ENCODE measurements at regions not wholly inside any gene's neighbourhood (a gene's known extent, or its start where the extent isn't known, plus 50 kb on each side); places are given as distances from the start of the nearest gene placed in this dataset.

DNA sequence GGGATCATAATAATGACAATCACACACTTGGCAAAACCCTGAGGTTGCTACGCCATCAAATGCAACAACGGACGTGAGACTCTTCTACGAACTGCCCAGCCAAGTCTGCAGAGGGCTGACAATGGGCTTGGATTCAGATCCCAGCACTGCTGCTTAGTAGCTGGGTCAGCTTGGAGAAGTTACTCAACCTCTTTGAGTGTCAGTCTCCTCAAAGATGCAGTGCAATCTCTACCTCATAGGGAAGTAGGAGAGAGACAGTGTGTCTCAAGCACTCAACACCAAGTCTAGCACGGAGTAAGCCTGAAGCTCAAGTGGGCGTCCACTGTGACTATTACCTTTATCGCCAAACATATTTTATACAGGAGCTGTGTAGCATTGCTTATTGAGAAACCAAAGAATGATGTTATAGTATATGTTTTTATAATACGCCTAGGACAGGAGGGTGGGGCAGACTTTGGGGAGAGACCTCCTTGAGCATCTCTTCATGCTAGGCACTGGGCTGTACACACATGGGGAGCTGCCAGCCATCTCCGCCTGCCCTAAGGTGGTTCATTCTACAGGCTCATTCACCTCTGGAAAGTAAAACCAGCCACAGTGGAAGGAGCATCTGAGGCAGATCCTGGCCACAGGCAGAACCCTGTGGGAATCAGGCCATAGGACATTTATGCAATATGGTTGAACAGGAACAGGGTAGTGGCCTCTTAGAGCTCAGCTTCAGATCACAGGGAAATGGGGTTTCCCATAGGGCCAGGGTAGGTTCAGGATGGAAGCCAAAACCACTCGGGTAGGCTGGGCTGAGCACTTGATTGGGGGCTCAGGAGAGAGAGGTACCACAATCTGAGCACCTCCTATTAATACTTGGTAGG lies 160.2 kb downstream of the MRPL14 start:
- Histone ChIP-seq H3K27me3 (no peaks in the 10 kb centered on the region), H3K27ac (no peak overlapping the region), H3K4me3 (no peak overlapping the region), H3K4me1 (peaks cover 2 to 13% of the 10 kb centered on the region in 2 donors), H3K36me3 (no peaks in the 10 kb centered on the region), H3K9me3 (no peaks in the 10 kb centered on the region)
- no peak for TF ChIP-seq POLR2A (IDR thresholded peaks at IDR 0.05)
- TF ChIP-seq POLR2AphosphoS5 (IDR thresholded peaks at IDR 0.05), result no peak
- TF ChIP-seq, protein P1, sequence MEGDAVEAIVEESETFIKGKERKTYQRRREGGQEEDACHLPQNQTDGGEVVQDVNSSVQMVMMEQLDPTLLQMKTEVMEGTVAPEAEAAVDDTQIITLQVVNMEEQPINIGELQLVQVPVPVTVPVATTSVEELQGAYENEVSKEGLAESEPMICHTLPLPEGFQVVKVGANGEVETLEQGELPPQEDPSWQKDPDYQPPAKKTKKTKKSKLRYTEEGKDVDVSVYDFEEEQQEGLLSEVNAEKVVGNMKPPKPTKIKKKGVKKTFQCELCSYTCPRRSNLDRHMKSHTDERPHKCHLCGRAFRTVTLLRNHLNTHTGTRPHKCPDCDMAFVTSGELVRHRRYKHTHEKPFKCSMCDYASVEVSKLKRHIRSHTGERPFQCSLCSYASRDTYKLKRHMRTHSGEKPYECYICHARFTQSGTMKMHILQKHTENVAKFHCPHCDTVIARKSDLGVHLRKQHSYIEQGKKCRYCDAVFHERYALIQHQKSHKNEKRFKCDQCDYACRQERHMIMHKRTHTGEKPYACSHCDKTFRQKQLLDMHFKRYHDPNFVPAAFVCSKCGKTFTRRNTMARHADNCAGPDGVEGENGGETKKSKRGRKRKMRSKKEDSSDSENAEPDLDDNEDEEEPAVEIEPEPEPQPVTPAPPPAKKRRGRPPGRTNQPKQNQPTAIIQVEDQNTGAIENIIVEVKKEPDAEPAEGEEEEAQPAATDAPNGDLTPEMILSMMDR (IDR thresholded peaks at IDR 0.05), result no peak
- intact Hi-C loops (cut with DNase I; ENCODE audit: low total_unique reads), result no loop called here
- DNase-seq (ENCODE audit: low spot score in 2 of 2), result peak in 1 of 2 donors; percentile 3

DNA sequence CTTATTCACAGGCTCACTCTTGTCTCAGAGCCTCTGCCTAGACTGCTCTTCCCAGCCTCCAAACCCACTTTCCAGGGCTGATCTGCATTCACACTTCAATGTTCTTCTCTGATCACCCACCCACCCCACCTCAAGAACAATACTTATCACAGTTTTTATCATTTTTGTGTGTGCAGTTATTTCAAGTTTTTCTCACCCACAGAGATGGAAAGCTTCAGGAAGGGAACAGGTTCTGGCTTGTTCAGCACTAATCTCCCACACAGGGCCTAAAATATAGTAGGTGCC lies 160.9 kb downstream of the MRPL14 start:
- DNase-seq (ENCODE audit: low spot score in 2 of 2), result no peak
- Histone ChIP-seq H3K27ac (no peak overlapping the region), H3K36me3 (no peaks in the 10 kb centered on the region), H3K9me3 (no peaks in the 10 kb centered on the region), H3K27me3 (no peaks in the 10 kb centered on the region), H3K4me3 (no peak overlapping the region), H3K4me1 (peaks cover 0 to 5% of the 10 kb centered on the region in 2 donors)
- intact Hi-C loops (cut with DNase I; ENCODE audit: low total_unique reads), result no loop called here
- TF ChIP-seq, protein P1 (IDR thresholded peaks at IDR 0.05), result no peak
- no peak for TF ChIP-seq POLR2AphosphoS5 (IDR thresholded peaks at IDR 0.05)
- TF ChIP-seq POLR2A (IDR thresholded peaks at IDR 0.05), result no peak

DNA sequence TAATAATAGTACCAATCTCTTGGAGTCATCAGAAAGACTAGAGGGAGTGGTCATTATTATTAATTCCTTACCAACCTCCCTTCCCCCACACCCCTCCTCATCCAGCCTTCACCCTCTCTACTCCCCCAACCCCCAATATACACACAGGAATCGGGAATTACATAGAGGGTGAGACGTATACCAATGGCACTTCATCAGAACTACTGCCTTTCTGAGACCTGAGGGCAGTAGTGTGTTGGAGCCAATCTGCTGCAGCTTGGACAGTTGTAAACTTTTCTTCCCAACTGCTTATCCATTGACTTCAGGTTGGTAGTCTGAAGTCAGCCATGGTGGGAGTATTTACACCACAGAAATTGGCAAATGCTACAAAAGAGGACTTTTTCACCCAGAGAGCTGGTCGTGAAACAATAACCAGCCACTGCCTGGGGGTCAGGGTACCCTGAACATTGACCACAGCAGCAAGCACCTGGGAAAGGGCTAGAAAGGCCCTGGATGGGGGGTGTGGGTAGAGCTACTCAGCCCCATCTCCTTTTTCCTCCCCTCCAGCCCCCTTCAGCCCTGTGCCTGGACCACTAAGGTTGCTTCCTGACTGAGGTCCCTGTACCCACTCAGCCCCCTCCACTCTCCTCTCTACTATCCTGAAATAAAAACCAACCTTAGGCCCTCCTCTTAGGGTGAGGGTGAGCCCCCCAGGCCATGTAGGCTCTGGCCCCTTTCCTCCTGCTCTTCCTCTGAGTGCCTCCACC lies 161.5 kb downstream of the MRPL14 start:
- Histone ChIP-seq H3K27me3 (no peaks in the 10 kb centered on the region), H3K36me3 (no peaks in the 10 kb centered on the region), H3K27ac (no peak overlapping the region), H3K4me3 (no peak overlapping the region), H3K9me3 (no peaks in the 10 kb centered on the region), H3K4me1 (peaks cover 0 to under 1% of the 10 kb centered on the region in 2 donors)
- no peak for TF ChIP-seq POLR2A (IDR thresholded peaks at IDR 0.05)
- TF ChIP-seq, protein P1 (IDR thresholded peaks at IDR 0.05), result no peak
- TF ChIP-seq POLR2AphosphoS5 (IDR thresholded peaks at IDR 0.05), result no peak
- intact Hi-C loops (cut with DNase I; ENCODE audit: low total_unique reads), result no loop called here
- peak in 1 of 2 donors; percentile 7 for DNase-seq (ENCODE audit: low spot score in 2 of 2)

- no peaks in the 10 kb centered on the region for H3K9me3 ChIP-seq
- intact Hi-C loops (cut with DNase I; ENCODE audit: low total_unique reads), result no loop called here
- no peaks in the 10 kb centered on the region for H3K4me1 ChIP-seq
- H3K27ac ChIP-seq, result no peak overlapping the region
- peak; percentile 12 to 17 for DNase-seq (ENCODE audit: low spot score in 2 of 2)
- H3K27me3 ChIP-seq, result no peaks in the 10 kb centered on the region
- no peaks in the 10 kb centered on the region for H3K36me3 ChIP-seq
- TF ChIP-seq, protein P1 (IDR thresholded peaks at IDR 0.05), result no peak
- TF ChIP-seq POLR2A (IDR thresholded peaks at IDR 0.05) (no peak), POLR2AphosphoS5 (IDR thresholded peaks at IDR 0.05) (no peak)
- no peak overlapping the region for H3K4me3 ChIP-seq
Measured at GRCh38 chr6:43964659-43965570, 162.3 kb downstream of the MRPL14 start.

Measured in breast epithelium (tissue), 4 donors.